Brain microvascular endothelial cell (primary cell): ENCODE measurements at regions not wholly inside any gene's neighbourhood (a gene's known extent, or its start where the extent isn't known, plus 50 kb on each side); places are given as distances from the start of the nearest gene placed in this dataset.

Experiments used
- DNase-seq: peaks from one replicate; pipeline ENCODE4 v3.0.0-alpha.2; 2020
- H3K27ac ChIP-seq: fragments of 250-450 bp; sonication (Bioruptor Pico); 2 replicates; pipeline ENCODE4 v1.5.1; 2020; ENCODE audit warnings: mild to moderate bottlenecking, moderate library complexity
- H3K27me3 ChIP-seq: fragments of 250-450 bp; sonication (Bioruptor Pico); replicated peaks from 2 replicates; pipeline ENCODE4 v1.5.1; 2020; ENCODE audit warnings: mild to moderate bottlenecking
- H3K36me3 ChIP-seq: fragments of 250-450 bp; sonication (Bioruptor Pico); replicated peaks from 2 replicates; pipeline ENCODE4 v1.5.1; 2020; ENCODE audit warnings: mild to moderate bottlenecking
- H3K4me3 ChIP-seq: 2 replicates; pipeline ENCODE4 v1.5.1; 2011; ENCODE audit warnings: low read depth, mild to moderate bottlenecking, control low read depth, low read length, moderate library complexity
- CTCF ChIP-seq: IDR thresholded peaks from 2 replicates; pipeline ENCODE4 v1.5.1; 2011; ENCODE audit warnings: low read depth, mild to moderate bottlenecking, moderate library complexity, low read length, control low read depth, inconsistent platforms; ENCODE audit errors: missing control alignments
- in situ Hi-C: cut with HindIII; loops from 2 replicates; pipeline ENCODE4 v1.10.0; 2017; ENCODE audit warnings: low sequenced_read_pairs, low pct_ligation_motif_present

- Histone ChIP-seq H3K27me3 (no peaks in the 10 kb centered on the region), H3K4me3 (no peak overlapping the region), H3K27ac (no peak overlapping the region), H3K36me3 (no peaks in the 10 kb centered on the region)
- no peak for DNase-seq
- in situ Hi-C loops, result no loop called here
- no peak for TF ChIP-seq CTCF
Observed at GRCh38 chr18:68186039-68186438, 528.9 kb downstream of the TMX3 start.

DNA sequence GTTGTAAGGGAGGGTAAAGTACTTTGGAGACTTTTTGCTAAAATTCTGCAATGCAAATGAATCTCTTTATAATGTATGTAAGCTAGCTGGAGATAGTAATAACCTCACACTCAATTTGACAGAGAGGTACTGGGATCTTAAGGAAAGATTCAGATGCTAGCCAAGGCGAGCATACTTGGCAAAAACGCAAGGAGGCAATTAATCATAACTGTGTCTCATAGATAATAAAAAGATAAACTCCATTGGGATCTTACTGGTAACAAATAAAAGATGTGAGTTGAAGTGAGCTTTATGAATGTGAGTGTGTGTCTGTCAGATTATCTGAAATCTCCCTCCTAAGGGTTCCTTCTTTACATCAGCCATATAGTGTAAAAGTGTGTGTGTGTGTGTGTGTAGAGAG is 533.0 kb downstream of the TMX3 start:
- in situ Hi-C loops, result no loop called here
- no peak overlapping the region for H3K27ac ChIP-seq
- H3K27me3 ChIP-seq, result no peaks in the 10 kb centered on the region
- H3K36me3 ChIP-seq, result no peaks in the 10 kb centered on the region
- peak; percentile 9 for DNase-seq
- no peak overlapping the region for H3K4me3 ChIP-seq
- TF ChIP-seq CTCF, result no peak

GRCh38 chr18:68179811-68180210 is 535.1 kb downstream of the TMX3 start:
- Histone ChIP-seq H3K4me3 (no peak overlapping the region), H3K27me3 (no peaks in the 10 kb centered on the region), H3K27ac (no peak overlapping the region), H3K36me3 (no peaks in the 10 kb centered on the region)
- DNase-seq, result no peak
- TF ChIP-seq CTCF, result no peak
- in situ Hi-C loops, result no loop called here

- DNase-seq, result no peak
- H3K36me3 ChIP-seq, result no peaks in the 10 kb centered on the region
- no peak overlapping the region for H3K27ac ChIP-seq
- in situ Hi-C loops, result no loop called here
- TF ChIP-seq CTCF, result no peak
- no peaks in the 10 kb centered on the region for H3K27me3 ChIP-seq
- H3K4me3 ChIP-seq, result no peak overlapping the region
Observed at GRCh38 chr18:68178921-68179320, 536.0 kb downstream of the TMX3 start.

- DNase-seq, result peak; percentile 96
- H3K27ac ChIP-seq, result no peak overlapping the region
- no peak for TF ChIP-seq CTCF
- in situ Hi-C loops, result no loop called here
- H3K36me3 ChIP-seq, result no peaks in the 10 kb centered on the region
- no peak overlapping the region for H3K4me3 ChIP-seq
- H3K27me3 ChIP-seq, result no peaks in the 10 kb centered on the region
Observed at GRCh38 chr18:68177807-68178702, 536.9 kb downstream of the TMX3 start.

GRCh38 chr18:68176901-68177300 is 538.0 kb downstream of the TMX3 start:
- DNase-seq, result no peak
- no peaks in the 10 kb centered on the region for H3K36me3 ChIP-seq
- in situ Hi-C loops, result no loop called here
- no peak overlapping the region for H3K4me3 ChIP-seq
- H3K27ac ChIP-seq, result no peak overlapping the region
- TF ChIP-seq CTCF, result no peak
- no peaks in the 10 kb centered on the region for H3K27me3 ChIP-seq
